Adrenal gland (tissue), 9 donors: ENCODE measurements at regions not wholly inside any gene's neighbourhood (a gene's known extent, or its start where the extent isn't known, plus 50 kb on each side); places are given as distances from the start of the nearest gene placed in this dataset.

Experiments used
- DNase-seq, 7 donors: peaks; one replicate each; pipeline ENCODE4 v3.0.0-alpha.2; 2019 to 2020
- H3K27ac ChIP-seq, 5 donors: fragments of 200-600 bp; sonication (generic) in 4 of 5; 1 replicate in 3 of 5; 2 replicates in 2 of 5; pipeline versions ENCODE4 v1.5.1 to v1.8.0; 2016 to 2020; ENCODE audit warnings: mild to moderate bottlenecking in 1 of 5
- H3K27me3 ChIP-seq: fragments of 200-600 bp; 2 replicates; pipeline ENCODE4 v1.8.0; 2021
- H3K36me3 ChIP-seq, 2 donors: fragments of 200-600 bp; replicated peaks in 1 of 2; 1 replicate in 1 of 2; 2 replicates in 1 of 2; pipeline versions ENCODE4 v1.5.1 to v1.8.0; 2018 to 2022
- H3K4me1 ChIP-seq, 2 donors: fragments of 200-600 bp; replicated peaks in 1 of 2; 1 replicate in 1 of 2; 2 replicates in 1 of 2; pipeline versions ENCODE4 v1.5.1 to v1.8.0; 2018 to 2021
- H3K4me3 ChIP-seq, 4 donors: fragments of 200-600 bp; sonication (generic) in 3 of 4; one replicate each; pipeline ENCODE4 v1.5.1; 2016 to 2018
- H3K9me3 ChIP-seq, 3 donors: fragments of 200-600 bp; sonication (generic) in 1 of 3; replicated peaks in 1 of 3; 1 replicate in 2 of 3; 2 replicates in 1 of 3; pipeline versions ENCODE4 v1.5.1 to v1.8.0; 2016 to 2021
- CTCF ChIP-seq, 6 experiments: fragments of 450-650 bp in 4 of 6; fragments of 200-600 bp in 2 of 6; sonication (generic) in 1 of 6; IDR thresholded peaks; 1 replicate in 5 of 6; 2 replicates in 1 of 6; pipeline versions ENCODE4 v1.5.1 to v1.8.0; 2016 to 2021; ENCODE audit warnings: antibody characterized with exemption in 6 of 6, mild to moderate bottlenecking in 2 of 6, moderate library complexity in 1 of 6
- POLR2A ChIP-seq, 2 donors: fragments of 450-650 bp; IDR thresholded peaks; one replicate each; pipeline ENCODE4 v1.6.1; 2017; ENCODE audit warnings: antibody characterized with exemption in 2 of 2, mild to moderate bottlenecking in 2 of 2, moderate library complexity in 1 of 2
- WGBS, 4 donors: extraction: QIAGEN DNeasy Blood & Tissue Kit in 2 of 4; methylation state at CpG; one replicate each; pipeline versions ENCODE4 v1.1.5 to v1.1.7; 2013 to 2017; 5-methylcytosine and 5-hydroxymethylcytosine counted together
- intact Hi-C, 2 donors: fragments of 100-400 bp; cut with DNase I; formaldehyde crosslinking; loops; one replicate each; pipeline versions ENCODE4 v1.14.1 to v1.15.0; 2022 to 2023
- small RNA-seq, 2 donors: library from RNA; depleted of rRNA; stranded (forward); fragments of <200 nt; gene quantifications; one replicate each; pipeline ENCODE3, GENCODE V24; 2016
- donor health status: healthy with polysubstance abuse.
- donor health status: Bipolar disorder and iron deficiency.
- donor health status: DM: yes; HTN: yes; CAD: no.
- donor health status: DM: no; HTN: no; CAD: no.
- donor health status: DM: no; HTN: no; CAD: no.

GRCh38 chr12:11598900-11599299 is 50.6 kb upstream of the ETV6 start:
- Histone ChIP-seq H3K27ac (no peak overlapping the region), H3K9me3 (no peaks in the 10 kb centered on the region), H3K36me3 (no peaks in the 10 kb centered on the region), H3K4me1 (no peaks in the 10 kb centered on the region), H3K27me3 (no peaks in the 10 kb centered on the region), H3K4me3 (no peak overlapping the region)
- DNase-seq = no peak
- TF ChIP-seq CTCF (IDR thresholded peaks at IDR 0.05) (no peak), POLR2A (IDR thresholded peaks at IDR 0.05) (no peak)
- WGBS, 4 donors = 70 to 94% (median 82%) methylated on average over 6 to 7 of the region's 7 CpGs
- intact Hi-C loops = no loop called here

Small RNA genes in the stretch of these regions (small RNA-seq; reads per million reads assigned to genes)
- gene AC007450.3 (0 reads per million in 2 donors), gene HIGD1AP8 (0 reads per million in 2 donors), gene RNU7-60P (0 reads per million in 2 donors)
